GM12878 (cell line): ENCODE measurements at regions not wholly inside any gene's neighbourhood (a gene's known extent, or its start where the extent isn't known, plus 50 kb on each side); places are given as distances from the start of the nearest gene placed in this dataset.

ENCODE experiments used
- ATAC-seq: fragments of 200-7000 bp; cut with Tn5 transposase; 3 replicates; pipeline ENCODE4 v1.9.1; 2020; ENCODE audit warnings: mild to moderate bottlenecking, moderate library complexity
- BruUV-seq: library from RNA; stranded (reverse); fragments of 400-500 nt; replicated peaks from 2 replicates; lab custom pipeline; 2021; lab: Mats Ljungman, UMichigan
- CTCF ChIA-PET: fragments of 300-600 bp; sonication (Branson Sonifier 250); formaldehyde crosslinking; extraction: SDS; loops from one replicate; lab custom pipeline; 2021; ENCODE audit warnings: inconsistent platforms; lab: Yijun Ruan, JAX
- POLR2A ChIA-PET: fragments of 350-600 bp; formaldehyde crosslinking; extraction: SDS; loops from one replicate; lab custom pipeline; 2021; ENCODE audit warnings: inconsistent platforms; lab: Charles Lee
- RAD21 ChIA-PET: fragments of 300-600 bp; sonication (Branson Sonifier 250); formaldehyde crosslinking; loops from one replicate; lab custom pipeline; 2023; ENCODE audit warnings: antibody characterized with exemption; ENCODE audit not compliant: unreplicated experiment; lab: Charles Lee
- SMC1A ChIA-PET: fragments of 300-600 bp; sonication (Branson Sonifier 250); formaldehyde crosslinking; loops from one replicate; lab custom pipeline; 2023; ENCODE audit not compliant: unreplicated experiment, uncharacterized antibody; lab: Charles Lee
- DNase-seq: peaks from one replicate; pipeline ENCODE4 v3.0.0-alpha.2; 2011; ENCODE audit warnings: low read depth, low spot score
- FAIRE-seq: peaks from 3 replicates; lab custom pipeline; 2011; peaks lifted over from hg19 to GRCh38; lab: Jason Lieb, UNC
- H2AFZ ChIP-seq: 2 replicates; pipeline ENCODE4 v1.6.0; 2011; ENCODE audit warnings: low read depth, low read length, control low read depth; ENCODE audit not compliant: control insufficient read depth
- H3K27ac ChIP-seq: 2 replicates; pipeline ENCODE4 v1.5.1; 2011; ENCODE audit warnings: control low read depth; ENCODE audit not compliant: control insufficient read depth, insufficient read depth
- H3K27me3 ChIP-seq, 2 experiments: replicated peaks in 1 of 2; 2 replicates each; pipeline versions ENCODE4 v1.6.0 to v1.6.1; 2011; ENCODE audit warnings: low read length in 1 of 2; ENCODE audit not compliant: control insufficient read depth in 2 of 2, insufficient read depth in 2 of 2
- H3K36me3 ChIP-seq, 2 experiments: 2 replicates each; pipeline ENCODE4 v1.5.1; 2011; ENCODE audit warnings: low read length in 1 of 2; ENCODE audit not compliant: control insufficient read depth in 2 of 2, insufficient read depth in 2 of 2
- H3K4me1 ChIP-seq: 2 replicates; pipeline ENCODE4 v1.6.1; 2011; ENCODE audit warnings: mild to moderate bottlenecking, low read length, moderate library complexity, mixed read lengths; ENCODE audit not compliant: control insufficient read depth, insufficient read depth
- H3K4me2 ChIP-seq: 2 replicates; pipeline ENCODE4 v1.6.0; 2011; ENCODE audit warnings: control low read depth; ENCODE audit not compliant: control insufficient read depth, insufficient read depth
- H3K4me3 ChIP-seq: fragments of 200-600 bp; sonication (generic); 2 replicates; pipeline ENCODE4 v1.5.1; 2016
- H3K79me2 ChIP-seq: 2 replicates; pipeline ENCODE4 v1.6.0; 2011; ENCODE audit warnings: low read length; ENCODE audit not compliant: control insufficient read depth, insufficient read depth
- H3K9ac ChIP-seq: 2 replicates; pipeline ENCODE4 v1.8.0; 2011; ENCODE audit warnings: low read length, control low read depth, mixed read lengths; ENCODE audit not compliant: control insufficient read depth, insufficient read depth
- H3K9me3 ChIP-seq: replicated peaks from 3 replicates; pipeline ENCODE4 v1.5.1; 2011; ENCODE audit warnings: mild to moderate bottlenecking, low read length; ENCODE audit not compliant: control insufficient read depth, insufficient read depth
- H4K20me1 ChIP-seq: 2 replicates; pipeline ENCODE4 v1.6.0; 2011; ENCODE audit not compliant: control insufficient read depth, insufficient read depth
- BCL11A ChIP-seq: IDR thresholded peaks from 2 replicates; pipeline ENCODE4 v1.6.1; 2011; ENCODE audit warnings: low read depth, low read length
- HDGF ChIP-seq: fragments of 450-650 bp; IDR thresholded peaks from 2 replicates; pipeline ENCODE4 v1.6.1; 2016; ENCODE audit warnings: antibody characterized with exemption
- JUND ChIP-seq: IDR thresholded peaks from 2 replicates; pipeline ENCODE4 v1.6.1; 2012; ENCODE audit warnings: low read depth, mild to moderate bottlenecking, low read length, improper control_type of control experiment, moderate library complexity
- MLLT1 ChIP-seq: fragments of 450-650 bp; IDR thresholded peaks from 2 replicates; pipeline ENCODE4 v1.6.1; 2016; ENCODE audit warnings: mild to moderate bottlenecking
- MTA2 ChIP-seq: fragments of 450-650 bp; IDR thresholded peaks from 2 replicates; pipeline ENCODE4 v1.6.1; 2016; ENCODE audit warnings: low read depth, mild to moderate bottlenecking, moderate library complexity
- NR2C2 ChIP-seq: IDR thresholded peaks from 2 replicates; pipeline ENCODE4 v1.6.1; 2011; ENCODE audit warnings: borderline replicate concordance, low read depth; ENCODE audit not compliant: control insufficient read depth, insufficient read length
- RFX5 ChIP-seq: IDR thresholded peaks from 2 replicates; pipeline ENCODE4 v1.6.1; 2011; ENCODE audit warnings: low read depth, low read length, improper control_type of control experiment
- RUNX3 ChIP-seq: IDR thresholded peaks from 2 replicates; pipeline ENCODE4 v1.6.1; 2012; ENCODE audit warnings: low read length, inconsistent platforms
- ZNF24 ChIP-seq: fragments of 450-650 bp; IDR thresholded peaks from 2 replicates; pipeline ENCODE4 v1.6.1; 2017; ENCODE audit warnings: antibody characterized with exemption, mild to moderate bottlenecking
- ZNF274 ChIP-seq: IDR thresholded peaks from one replicate; pipeline ENCODE4 v1.8.0; 2011; ENCODE audit not compliant: insufficient read length, insufficient read depth
- in situ Hi-C: fragments of 300-500 bp; cut with MboI; formaldehyde crosslinking; loops from 9 replicates; pipeline ENCODE4 v1.14.3; 2018; ENCODE audit warnings: mixed read lengths
- intact Hi-C: fragments of 100-400 bp; cut with micrococcal nuclease; formaldehyde crosslinking; loops from one replicate; pipeline ENCODE4 v1.14.2; 2022; ENCODE audit not compliant: unreplicated experiment

GRCh38 chr13:75985132-75985531 is 349.0 kb downstream of the LMO7 start (continued):
- TF ChIP-seq MLLT1, result no peak
- TF ChIP-seq ZNF274, result no peak

GRCh38 chr13:75978818-75979217 is 342.7 kb downstream of the LMO7 start:
- CTCF ChIA-PET, result interaction anchor here (0.8 to 1.5 kb wide), 2 partner anchors 26 to 109 kb away, joined by 3 read pairs; no protein-coding TSS in a partner anchor

More at GRCh38 chr13:75978818-75979217, 342.7 kb downstream of the LMO7 start:
- TF ChIP-seq BCL11A (no peak), RFX5 (no peak), RUNX3 (no peak), JUND (no peak), HDGF (no peak), MTA2 (peak; percentile 65), NR2C2 (no peak), ZNF24 (no peak)
- ATAC-seq (peak; percentile 57), FAIRE-seq (no peak), DNase-seq (no peak)
- no peaks in the 10 kb centered on the region for H3K79me2 ChIP-seq
- ChIA-PET POLR2A (no interaction called here), SMC1A (interaction anchor here (0.7 to 1.3 kb wide), 4 partner anchors 16 to 107 kb away, joined by 3 to 4 read pairs (median 3); no protein-coding TSS in a partner anchor), RAD21 (interaction anchor here (1.1 kb wide), 1 partner anchor 38 kb away, joined by 3 read pairs; no protein-coding TSS in a partner anchor)
- H3K27me3 ChIP-seq, result no peaks in the 10 kb centered on the region
- H3K4me3 ChIP-seq, result no peak overlapping the region
- in situ Hi-C loops, result no loop called here
- H3K36me3 ChIP-seq, result no peaks in the 10 kb centered on the region
- no peak overlapping the region for H3K27ac ChIP-seq
- no peaks in the 10 kb centered on the region for H3K9me3 ChIP-seq
- intact Hi-C loops, result no loop called here
- no peak overlapping the region for H3K9ac ChIP-seq
- no peaks in the 10 kb centered on the region for H3K4me1 ChIP-seq
- BruUV-seq, result no TSS peak
- H4K20me1 ChIP-seq, result no peaks in the 10 kb centered on the region
- no peak overlapping the region for H2AFZ ChIP-seq
- no peak overlapping the region for H3K4me2 ChIP-seq
